Stimulated activated naive B cell treated with anti-CD40 and anti-IgM and Interleukin-4, amounts not matched to agents 10 μg/mL and 1 μg/mL and 100 μg/mL, for 72 hours (primary cell): ENCODE measurements at regions not wholly inside any gene's neighbourhood (a gene's known extent, or its start where the extent isn't known, plus 50 kb on each side); places are given as distances from the start of the nearest gene placed in this dataset.

Experiments
- ATAC-seq, 2 donors: fragments of 150-1000 bp; cut with Tn5 transposase; replicated peaks; 2 replicates each; pipeline ENCODE4 v1.10.0; 2021; ENCODE audit warnings: moderate library complexity in 1 of 2
- DNase-seq: peaks from one replicate; pipeline ENCODE4 v3.0.0; 2021
- H3K27ac Mint-ChIP-seq: one replicate; pipeline ENCODE4 v1.8.0; 2022; ENCODE audit warnings: mild to moderate bottlenecking, mixed read lengths
- H3K27me3 Mint-ChIP-seq, 2 donors: one replicate each; pipeline ENCODE4 v1.8.0; 2022; ENCODE audit warnings: mixed read lengths in 2 of 2
- H3K36me3 Mint-ChIP-seq, 2 donors: one replicate each; pipeline ENCODE4 v1.8.0; 2022; ENCODE audit warnings: mixed read lengths in 2 of 2, mild to moderate bottlenecking in 1 of 2
- H3K4me1 Mint-ChIP-seq, 2 donors: one replicate each; pipeline ENCODE4 v1.8.0; 2022; ENCODE audit warnings: mixed read lengths in 2 of 2, mild to moderate bottlenecking in 1 of 2
- H3K4me3 Mint-ChIP-seq, 2 donors: one replicate each; pipeline ENCODE4 v1.8.0; 2022; ENCODE audit warnings: mild to moderate bottlenecking in 2 of 2, mixed read lengths in 2 of 2, moderate library complexity in 1 of 2
- H3K9me3 Mint-ChIP-seq, 2 donors: one replicate each; pipeline ENCODE4 v1.8.0; 2022; ENCODE audit warnings: mixed read lengths in 2 of 2, mild to moderate bottlenecking in 1 of 2

DNA sequence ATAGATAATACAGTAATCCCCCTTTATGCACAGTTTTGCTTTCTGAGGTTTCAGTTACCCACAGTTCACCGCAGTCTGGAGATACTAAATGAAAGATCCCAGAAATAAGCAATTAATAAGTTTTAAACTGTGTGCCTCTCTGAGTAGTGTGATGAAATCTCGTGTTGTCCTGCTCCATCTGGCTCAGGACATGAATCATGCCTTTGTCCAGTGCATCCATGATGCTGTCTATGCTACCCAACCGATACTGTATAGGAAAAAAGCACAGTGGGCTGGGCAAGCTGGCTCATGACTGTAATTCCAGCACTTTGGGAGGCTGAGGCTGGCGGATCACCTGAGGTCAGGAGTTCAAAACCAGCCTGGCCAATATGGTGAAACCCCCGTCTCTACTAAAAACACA is 85.0 kb upstream of the SLC2A1 start:
- DNase-seq = no peak
- Mint-ChIP-seq H3K9me3 (no peaks in the 10 kb centered on the region), H3K4me1 (peaks cover 7 to 10% of the 10 kb centered on the region in 2 donors), H3K27me3 (no peaks in the 10 kb centered on the region), H3K36me3 (no peaks in the 10 kb centered on the region), H3K27ac (no peak overlapping the region), H3K4me3 (no peak overlapping the region)
- ATAC-seq = no peak

DNA sequence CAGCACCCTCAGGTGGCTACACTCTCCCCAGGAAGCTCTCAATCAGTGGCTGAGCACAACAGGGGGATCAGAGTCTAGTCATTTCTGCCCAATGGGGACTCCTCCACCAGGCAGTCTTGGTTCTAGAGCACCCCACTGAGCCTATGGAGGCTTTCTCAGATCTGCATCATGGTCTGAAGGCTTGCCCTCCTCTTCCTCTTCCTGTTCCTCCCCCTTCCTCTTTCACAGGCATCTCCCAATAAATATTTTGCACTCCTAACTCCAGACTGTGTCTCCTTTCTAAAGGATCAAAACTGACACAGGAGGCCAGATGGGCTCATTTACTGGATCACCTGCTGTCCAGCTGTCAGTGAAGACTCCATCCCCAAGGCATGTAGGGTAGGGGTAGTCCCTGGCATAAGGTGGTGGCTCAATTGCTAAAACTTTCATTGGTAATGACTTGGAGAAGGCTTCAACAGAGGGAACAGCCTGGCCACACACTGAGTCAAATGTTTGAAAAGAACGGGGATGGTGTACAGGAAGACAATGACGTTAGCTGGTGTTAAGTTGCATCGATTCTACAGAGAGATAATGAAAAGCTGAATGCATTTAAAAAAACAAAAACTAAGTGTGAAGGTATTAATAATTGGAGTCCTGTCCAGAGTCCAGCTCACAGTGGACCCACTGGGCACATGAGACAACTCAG is 84.2 kb upstream of the SLC2A1 start:
- ATAC-seq (peak in 1 of 2 donors; percentile 31), DNase-seq (no peak)
- no peak overlapping the region for H3K27ac Mint-ChIP-seq
- no peak overlapping the region for H3K4me3 Mint-ChIP-seq
- H3K27me3 Mint-ChIP-seq = no peaks in the 10 kb centered on the region
- no peaks in the 10 kb centered on the region for H3K9me3 Mint-ChIP-seq
- peaks cover 7 to 10% of the 10 kb centered on the region in 2 donors for H3K4me1 Mint-ChIP-seq
- no peaks in the 10 kb centered on the region for H3K36me3 Mint-ChIP-seq

DNA sequence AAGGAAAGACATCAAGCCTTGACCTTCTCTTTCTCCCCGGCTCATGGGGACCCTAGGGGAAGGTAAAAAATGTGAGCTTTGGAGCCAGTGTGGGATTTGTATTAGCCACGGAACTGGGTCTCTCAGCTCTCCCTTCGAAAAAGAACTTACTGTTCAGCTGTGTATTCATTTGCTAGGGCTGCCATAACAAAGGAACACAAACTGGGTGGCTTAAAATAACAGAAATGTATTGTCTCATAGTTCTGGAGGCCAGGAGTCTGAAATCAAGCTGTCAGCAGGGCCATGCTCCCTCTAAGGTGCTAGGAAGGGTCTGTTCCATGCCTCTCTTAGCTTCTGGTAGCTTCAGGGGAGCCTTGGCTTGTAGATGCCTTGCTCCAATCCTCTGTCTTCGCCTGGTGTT is 83.5 kb upstream of the SLC2A1 start:
- H3K36me3 Mint-ChIP-seq = no peaks in the 10 kb centered on the region
- peaks cover 7 to 10% of the 10 kb centered on the region in 2 donors for H3K4me1 Mint-ChIP-seq
- no peak overlapping the region for H3K4me3 Mint-ChIP-seq

DNA sequence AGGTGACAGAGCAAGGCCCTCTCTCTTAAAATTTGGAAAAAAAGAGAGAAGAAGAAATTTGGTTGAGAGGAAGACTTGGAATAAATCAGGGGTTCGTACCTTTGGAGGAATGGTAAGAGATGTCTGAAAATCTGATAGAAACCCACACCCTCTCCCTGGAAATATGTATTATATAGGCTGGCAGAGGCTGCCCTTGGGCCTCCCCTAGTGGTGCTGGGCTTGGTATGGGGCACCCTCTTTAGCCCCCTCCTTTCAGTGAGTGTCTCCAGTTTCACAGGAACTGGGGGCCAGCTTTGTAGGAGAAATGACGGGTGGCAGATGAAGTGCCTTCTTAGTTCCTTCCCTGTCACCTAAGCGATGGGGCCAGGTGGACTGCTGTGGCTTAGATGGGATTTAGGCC is 82.9 kb upstream of the SLC2A1 start:
- Mint-ChIP-seq H3K27ac (no peak overlapping the region), H3K27me3 (no peaks in the 10 kb centered on the region), H3K9me3 (no peaks in the 10 kb centered on the region), H3K4me1 (peaks cover 7 to 10% of the 10 kb centered on the region in 2 donors), H3K4me3 (no peak overlapping the region), H3K36me3 (no peaks in the 10 kb centered on the region)
- DNase-seq (no peak), ATAC-seq (no peak)

More for the DNA sequence above, 83.5 kb upstream of the SLC2A1 start:
- no peaks in the 10 kb centered on the region for H3K9me3 Mint-ChIP-seq
- no peak for DNase-seq
- no peaks in the 10 kb centered on the region for H3K27me3 Mint-ChIP-seq
- H3K27ac Mint-ChIP-seq = no peak overlapping the region
- ATAC-seq = no peak

DNA sequence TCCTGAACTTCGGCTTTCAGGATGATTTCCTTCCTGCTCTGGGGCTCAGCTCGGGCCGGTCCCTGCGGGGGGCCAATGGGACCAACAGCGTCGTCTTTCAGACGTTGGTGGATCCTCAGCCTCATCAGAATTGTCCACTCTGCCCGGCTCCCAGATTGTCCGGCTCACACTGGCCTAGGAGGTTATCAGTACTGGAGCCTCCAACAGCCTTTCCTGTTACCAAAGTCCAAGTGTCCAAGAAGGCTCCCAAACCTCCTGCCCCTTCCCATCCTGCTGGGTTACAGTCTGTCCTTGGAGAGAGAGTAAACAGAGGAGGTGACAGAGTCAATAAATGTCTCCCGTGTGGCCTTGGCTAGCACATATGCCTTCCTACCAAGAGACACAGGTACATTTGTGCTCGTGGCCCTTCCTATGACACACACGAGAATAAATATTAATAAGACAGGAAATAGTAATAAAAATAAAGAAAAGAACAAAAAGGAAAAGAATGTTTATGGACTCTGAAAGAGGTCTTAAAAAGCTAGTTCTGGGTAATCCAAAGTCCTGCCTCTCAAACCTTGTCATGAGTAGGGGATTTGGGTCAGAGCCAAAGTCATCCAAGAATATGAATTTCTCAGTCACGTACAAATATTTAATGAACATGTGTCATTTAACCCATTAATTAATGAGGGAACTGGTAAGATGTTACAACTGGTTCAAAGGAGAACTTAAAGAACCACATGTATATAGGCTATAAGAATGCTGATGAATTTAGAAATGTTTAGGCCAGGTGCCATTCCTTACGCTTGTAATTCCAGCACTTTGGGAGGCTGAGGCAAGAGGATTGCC is 80.8 kb upstream of the SLC2A1 start:
- Mint-ChIP-seq H3K27me3 (no peaks in the 10 kb centered on the region), H3K27ac (no peak overlapping the region), H3K9me3 (no peaks in the 10 kb centered on the region), H3K4me3 (no peak overlapping the region), H3K4me1 (peaks cover 11 to 15% of the 10 kb centered on the region in 2 donors), H3K36me3 (no peaks in the 10 kb centered on the region)
- no peak for DNase-seq
- ATAC-seq = no peak

DNA sequence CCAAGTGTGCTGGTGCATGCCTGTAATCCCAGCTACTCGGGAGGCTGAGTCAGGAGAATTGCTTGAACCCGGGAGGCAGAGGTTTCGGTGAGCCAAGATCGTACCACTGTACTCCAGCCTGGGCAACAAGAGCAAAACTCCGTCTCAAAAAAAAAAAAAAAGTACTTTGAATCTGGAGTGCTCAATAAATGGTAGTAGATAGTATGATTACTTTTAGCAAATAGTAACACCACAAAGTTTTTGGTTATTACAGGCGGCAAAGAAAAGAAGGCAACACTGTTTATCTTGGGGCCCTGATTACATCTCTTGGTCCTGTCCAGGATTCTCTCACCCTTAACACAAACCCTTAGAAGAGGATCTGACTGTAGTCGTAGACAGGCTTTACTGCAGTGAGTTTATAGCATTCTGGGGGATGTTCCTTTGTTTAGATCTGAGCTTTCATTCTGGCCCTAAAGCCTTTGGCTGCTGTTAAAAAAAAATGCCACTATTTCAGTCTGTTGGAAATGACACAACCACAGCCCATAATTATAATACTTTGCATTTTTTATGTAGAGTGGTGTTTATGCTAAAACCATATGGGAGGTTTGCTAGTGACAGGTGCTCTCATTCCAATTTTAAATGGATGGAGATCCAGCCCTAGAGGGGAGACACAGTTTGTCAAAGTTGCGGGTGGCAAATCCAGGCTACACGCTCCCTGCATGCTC is 79.7 kb upstream of the SLC2A1 start:
- H3K4me3 Mint-ChIP-seq = no peak overlapping the region
- DNase-seq = no peak
- no peaks in the 10 kb centered on the region for H3K9me3 Mint-ChIP-seq
- peaks cover 13 to 17% of the 10 kb centered on the region in 2 donors for H3K4me1 Mint-ChIP-seq
- ATAC-seq = no peak
- H3K36me3 Mint-ChIP-seq = no peaks in the 10 kb centered on the region
- H3K27me3 Mint-ChIP-seq = no peaks in the 10 kb centered on the region
- no peak overlapping the region for H3K27ac Mint-ChIP-seq

DNA sequence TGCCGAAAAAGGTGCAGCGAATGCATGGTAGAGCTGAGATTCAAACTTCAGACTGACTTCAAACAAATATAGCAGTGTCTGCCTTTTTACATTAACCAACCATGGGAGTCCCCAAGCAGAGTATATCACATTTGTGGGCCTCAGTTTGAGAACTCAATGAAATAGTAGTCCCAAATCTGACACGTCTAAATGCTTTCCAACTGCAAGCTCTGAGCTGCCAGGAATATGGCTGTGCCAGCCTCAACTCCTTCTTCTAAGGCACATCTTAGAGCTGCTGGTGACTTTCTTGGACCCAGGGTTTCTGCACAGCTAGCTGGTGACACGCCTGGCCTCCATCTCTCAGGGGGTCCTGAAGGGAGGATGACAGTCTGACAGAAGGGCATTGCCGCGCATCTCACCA is 78.8 kb upstream of the SLC2A1 start:
- DNase-seq = no peak
- no peaks in the 10 kb centered on the region for H3K36me3 Mint-ChIP-seq
- H3K4me3 Mint-ChIP-seq = no peak overlapping the region
- H3K27me3 Mint-ChIP-seq = no peaks in the 10 kb centered on the region
- ATAC-seq = no peak
- H3K27ac Mint-ChIP-seq = peak overlapping the region; percentile 20
- peaks cover 10% of the 10 kb centered on the region in 2 donors for H3K4me1 Mint-ChIP-seq
- H3K9me3 Mint-ChIP-seq = no peaks in the 10 kb centered on the region

DNA sequence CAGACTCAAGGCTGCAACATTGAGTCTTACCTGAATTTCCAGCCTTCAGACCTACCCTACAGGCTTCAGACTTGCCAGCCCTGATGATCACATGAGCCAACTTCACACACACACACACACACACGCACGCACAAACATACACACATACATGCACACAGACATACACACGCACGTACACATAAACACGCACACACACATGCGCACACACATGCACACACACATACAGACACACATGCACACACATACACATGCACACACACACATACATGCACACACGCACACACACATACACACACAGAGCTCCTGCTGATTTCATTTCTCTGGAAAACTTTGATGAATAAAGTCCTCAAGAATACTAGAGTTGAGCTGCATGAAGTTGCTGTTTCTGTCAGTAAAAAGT is 78.3 kb upstream of the SLC2A1 start:
- Mint-ChIP-seq H3K9me3 (no peaks in the 10 kb centered on the region), H3K27ac (no peak overlapping the region), H3K36me3 (no peaks in the 10 kb centered on the region), H3K4me3 (no peak overlapping the region), H3K27me3 (no peaks in the 10 kb centered on the region), H3K4me1 (peaks cover 7 to 10% of the 10 kb centered on the region in 2 donors)
- ATAC-seq (no peak), DNase-seq (no peak)

DNA sequence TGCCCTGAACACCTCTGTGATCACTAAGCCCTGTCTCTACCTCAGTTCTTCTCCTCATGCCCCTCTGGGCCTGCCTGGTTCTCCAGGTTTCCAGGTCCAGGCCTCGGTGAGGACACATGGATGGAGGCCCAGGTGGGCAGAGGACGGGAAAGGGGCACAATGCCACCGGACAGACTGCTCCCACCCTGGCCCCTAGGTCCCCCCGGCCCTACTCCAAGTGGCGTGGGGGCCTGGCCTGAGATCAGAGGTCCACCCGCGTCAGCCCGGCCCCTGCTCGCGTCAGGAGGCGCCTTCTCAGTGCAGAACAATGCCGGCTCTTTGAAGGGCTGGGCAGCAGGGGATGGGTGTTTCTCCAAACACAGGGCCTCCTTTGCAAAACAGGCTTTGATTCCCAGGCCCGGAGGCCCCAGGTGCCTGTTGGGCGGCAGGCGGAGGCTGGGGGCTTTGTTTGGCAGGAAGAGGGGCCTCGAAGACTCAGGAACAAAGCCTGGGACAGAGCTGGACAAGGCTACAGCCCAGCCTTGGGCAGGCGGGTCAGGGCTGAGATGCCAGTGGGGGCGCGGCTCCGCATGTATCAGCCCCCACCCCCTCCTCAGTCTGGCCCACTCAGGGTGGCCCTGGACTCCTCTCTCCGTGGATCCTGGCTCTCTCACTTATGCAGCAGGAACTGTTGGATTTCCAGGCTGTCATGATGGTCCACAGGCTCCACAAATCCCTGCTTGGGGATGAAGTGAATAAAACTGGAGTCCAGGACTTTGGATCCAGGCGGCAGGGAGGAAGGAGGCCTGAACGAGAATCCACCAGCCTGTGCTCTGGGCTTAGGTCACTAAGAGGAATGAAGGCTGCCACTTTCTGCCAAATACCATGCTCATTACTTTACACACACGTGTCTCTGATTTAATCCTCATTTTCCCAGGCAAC is 77.4 kb upstream of the SLC2A1 start:
- H3K4me1 Mint-ChIP-seq = peaks cover 6 to 7% of the 10 kb centered on the region in 2 donors
- ATAC-seq = no peak
- no peaks in the 10 kb centered on the region for H3K9me3 Mint-ChIP-seq
- H3K4me3 Mint-ChIP-seq = no peak overlapping the region
- no peak overlapping the region for H3K27ac Mint-ChIP-seq
- H3K27me3 Mint-ChIP-seq = no peaks in the 10 kb centered on the region
- H3K36me3 Mint-ChIP-seq = no peaks in the 10 kb centered on the region
- DNase-seq = no peak

DNA sequence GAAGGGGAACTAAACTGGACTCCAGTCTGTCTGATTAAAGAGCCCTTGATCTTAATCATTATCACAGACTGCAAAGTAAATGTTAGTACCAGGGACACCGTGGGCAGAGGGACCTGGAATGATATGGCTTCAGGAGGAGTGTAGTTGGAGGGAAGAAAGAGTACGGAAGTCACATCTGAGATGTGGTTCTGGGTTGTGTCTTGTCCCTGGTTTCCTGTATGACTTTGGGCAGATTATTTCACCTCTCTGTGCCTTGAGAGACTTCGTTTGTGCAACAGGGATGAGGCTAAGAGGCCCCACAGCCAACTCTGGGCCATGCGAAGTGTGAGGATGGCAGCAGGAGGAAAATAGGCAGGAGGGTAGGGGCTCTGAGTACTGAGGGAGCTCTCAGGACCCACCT is 76.1 kb upstream of the SLC2A1 start:
- no peaks in the 10 kb centered on the region for H3K27me3 Mint-ChIP-seq
- no peak for ATAC-seq
- H3K9me3 Mint-ChIP-seq = no peaks in the 10 kb centered on the region
- DNase-seq = no peak
- H3K4me1 Mint-ChIP-seq = peaks cover 6 to 7% of the 10 kb centered on the region in 2 donors
- H3K36me3 Mint-ChIP-seq = no peaks in the 10 kb centered on the region
- no peak overlapping the region for H3K27ac Mint-ChIP-seq
- H3K4me3 Mint-ChIP-seq = no peak overlapping the region

DNA sequence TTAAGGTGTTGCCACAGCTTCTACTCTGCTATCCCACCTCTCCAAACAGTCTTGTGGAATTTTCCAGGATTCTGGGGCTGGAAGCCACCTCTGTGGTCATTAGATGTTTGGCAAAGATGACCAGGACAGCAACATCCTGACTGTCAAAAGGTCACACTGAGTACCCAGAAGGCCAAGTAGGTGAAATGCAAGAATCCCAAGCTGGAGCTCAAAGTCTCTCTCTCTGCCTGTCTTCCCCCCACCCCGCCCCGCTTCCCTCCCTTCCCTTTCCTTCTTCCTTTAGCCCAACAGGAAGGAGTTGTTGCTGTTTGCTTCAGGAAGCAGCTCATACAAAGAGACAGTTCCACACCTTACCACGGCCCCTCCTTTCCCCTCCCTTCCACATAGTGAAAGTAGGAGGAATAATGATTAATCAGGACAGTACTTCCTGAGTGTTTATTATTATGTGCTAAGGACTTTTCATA is 75.6 kb upstream of the SLC2A1 start:
- Mint-ChIP-seq H3K27ac (no peak overlapping the region), H3K27me3 (no peaks in the 10 kb centered on the region), H3K9me3 (no peaks in the 10 kb centered on the region), H3K4me3 (no peak overlapping the region), H3K4me1 (peaks cover 6 to 7% of the 10 kb centered on the region in 2 donors), H3K36me3 (no peaks in the 10 kb centered on the region)
- ATAC-seq (no peak), DNase-seq (no peak)

DNA sequence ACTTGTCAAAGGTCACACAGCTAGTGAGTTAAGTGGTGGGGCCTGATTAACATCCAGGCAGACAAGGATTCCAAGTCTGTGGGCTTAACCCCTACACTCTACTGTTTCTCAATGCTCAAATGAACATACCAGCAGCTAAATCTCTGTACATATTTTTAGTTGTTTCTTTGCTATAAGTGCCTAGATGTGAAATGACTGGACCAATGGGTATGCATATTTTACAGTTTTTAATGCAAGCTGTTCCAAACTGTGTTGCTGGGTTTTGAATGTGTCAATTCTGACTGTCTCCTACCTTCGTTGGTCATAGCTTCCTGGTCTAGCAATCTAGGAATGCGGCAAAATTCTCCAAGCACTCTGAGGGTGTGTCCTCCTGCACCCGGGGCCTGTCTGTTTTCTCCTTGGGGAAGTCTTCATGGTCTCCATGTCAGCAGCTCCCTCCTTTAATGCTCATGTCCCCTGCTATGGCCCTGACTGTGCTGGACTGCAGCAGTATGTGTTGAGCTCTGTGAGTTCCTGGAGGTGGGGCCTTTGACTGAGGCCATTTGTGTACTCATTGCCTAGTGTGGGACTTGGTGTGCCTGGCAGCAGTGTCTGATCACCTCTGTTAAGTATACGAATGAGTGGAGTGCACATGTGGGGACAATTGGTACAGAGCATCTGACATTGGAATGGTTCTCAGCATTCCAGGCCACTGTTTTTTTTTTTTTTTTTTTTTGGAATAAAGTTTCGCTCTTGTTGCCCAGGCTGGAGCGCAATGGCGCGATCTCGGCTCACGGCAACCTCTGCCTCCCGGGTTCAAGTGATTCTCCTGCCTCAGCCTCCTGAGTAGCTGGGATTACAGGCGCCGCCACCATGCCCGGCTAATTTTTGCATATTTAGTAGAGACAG is 72.9 kb upstream of the SLC2A1 start:
- Mint-ChIP-seq H3K36me3 (no peaks in the 10 kb centered on the region), H3K4me1 (peaks cover 6 to 7% of the 10 kb centered on the region in 2 donors), H3K9me3 (no peaks in the 10 kb centered on the region), H3K27me3 (no peaks in the 10 kb centered on the region), H3K4me3 (no peak overlapping the region), H3K27ac (no peak overlapping the region)
- DNase-seq = no peak
- no peak for ATAC-seq

DNA sequence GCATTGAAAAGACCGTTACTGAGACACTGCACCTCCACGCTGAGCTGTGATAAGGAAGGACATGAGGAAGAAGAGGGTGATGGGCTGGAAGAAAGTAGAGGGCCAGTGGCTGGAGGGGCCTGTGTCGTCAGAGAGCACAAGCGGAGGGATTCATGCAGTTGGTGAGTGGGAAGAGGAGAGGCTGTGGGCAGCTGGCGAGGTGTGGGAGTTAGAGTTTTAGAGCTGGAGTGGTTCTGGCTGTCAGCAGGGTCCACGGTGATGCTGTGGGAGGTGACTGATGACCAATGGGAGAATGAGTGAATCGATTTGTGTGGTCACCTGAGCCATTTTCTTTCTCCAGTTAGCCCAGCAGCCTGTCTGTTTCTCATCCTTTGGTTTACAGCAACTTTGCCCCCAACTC is 66.2 kb upstream of the SLC2A1 start:
- Mint-ChIP-seq H3K4me3 (no peak overlapping the region), H3K27me3 (no peaks in the 10 kb centered on the region), H3K9me3 (no peaks in the 10 kb centered on the region), H3K27ac (no peak overlapping the region), H3K36me3 (no peaks in the 10 kb centered on the region), H3K4me1 (no peaks in the 10 kb centered on the region)
- no peak for ATAC-seq
- no peak for DNase-seq
